Upper lobe of right lung (tissue), 1 donor: ENCODE measurements at regions not wholly inside any gene's neighbourhood (a gene's known extent, or its start where the extent isn't known, plus 50 kb on each side); places are given as distances from the start of the nearest gene placed in this dataset.

Source experiments
- ATAC-seq: fragments of 200-7000 bp; cut with Tn5 transposase; one replicate; pipeline ENCODE4 v1.9.1; 2020; ENCODE audit warnings: mild to moderate bottlenecking, moderate library complexity
- DNase-seq: peaks from one replicate; pipeline ENCODE4 v3.0.0-alpha.2; 2020
- H3K27ac ChIP-seq: fragments of 200-600 bp; one replicate; pipeline ENCODE4 v1.8.0; 2022
- H3K27me3 ChIP-seq: fragments of 200-600 bp; one replicate; pipeline ENCODE4 v1.8.0; 2022; ENCODE audit warnings: mild to moderate bottlenecking
- H3K36me3 ChIP-seq: fragments of 200-600 bp; one replicate; pipeline ENCODE4 v1.8.0; 2022
- H3K4me1 ChIP-seq: fragments of 200-600 bp; one replicate; pipeline ENCODE4 v1.8.0; 2022
- H3K4me3 ChIP-seq: fragments of 200-600 bp; one replicate; pipeline ENCODE4 v1.8.0; 2022; ENCODE audit warnings: mild to moderate bottlenecking
- H3K9me3 ChIP-seq: fragments of 200-600 bp; one replicate; pipeline ENCODE4 v1.8.0; 2022
- CTCF ChIP-seq: fragments of 200-600 bp; IDR thresholded peaks from one replicate; pipeline ENCODE4 v1.8.0; 2022; ENCODE audit warnings: antibody characterized with exemption
- intact Hi-C: fragments of 100-400 bp; cut with DNase I; formaldehyde crosslinking; loops from one replicate; pipeline ENCODE4 v1.11.0; 2022
- donor health status: DM: no; HTN: yes; CAD: no; lungs with severe emphysema.

- no peaks in the 10 kb centered on the region for H3K27me3 ChIP-seq
- H3K9me3 ChIP-seq = no peaks in the 10 kb centered on the region
- H3K4me3 ChIP-seq = no peak overlapping the region
- no peak overlapping the region for H3K27ac ChIP-seq
- no peaks in the 10 kb centered on the region for H3K36me3 ChIP-seq
- TF ChIP-seq CTCF = no peak
- no peaks in the 10 kb centered on the region for H3K4me1 ChIP-seq
- intact Hi-C loops = no loop called here
- ATAC-seq (no peak), DNase-seq (no peak)
Measured at GRCh38 chr16:6031567-6031966, 934.0 kb upstream of the EEF2KMT start.

DNA sequence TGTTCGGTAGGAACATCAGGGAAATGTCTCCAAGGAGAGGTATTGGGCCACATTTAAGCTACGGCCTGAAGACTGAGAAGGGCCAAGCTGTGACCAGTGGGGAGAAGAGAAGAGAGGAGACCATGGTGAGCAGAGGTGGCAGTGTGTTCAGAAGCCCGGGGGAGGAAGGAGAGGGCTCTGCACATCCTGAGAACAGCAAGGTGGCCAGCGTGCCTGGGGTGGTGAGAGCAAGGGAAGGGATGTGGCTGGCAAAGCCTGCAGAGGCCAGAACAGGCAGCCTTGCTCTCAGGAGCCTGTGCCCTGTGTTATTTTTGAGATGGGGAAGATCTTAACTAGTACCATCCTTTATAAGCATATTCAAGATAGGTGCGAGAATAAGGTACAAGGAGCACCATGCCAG, 933.5 kb upstream of the EEF2KMT start:
- no peaks in the 10 kb centered on the region for H3K9me3 ChIP-seq
- no peaks in the 10 kb centered on the region for H3K36me3 ChIP-seq
- H3K4me1 ChIP-seq = no peaks in the 10 kb centered on the region
- no peak for ATAC-seq
- no peak overlapping the region for H3K27ac ChIP-seq
- intact Hi-C loops = no loop called here
- H3K27me3 ChIP-seq = no peaks in the 10 kb centered on the region
- H3K4me3 ChIP-seq = no peak overlapping the region
- no peak for TF ChIP-seq CTCF
- no peak for DNase-seq

- TF ChIP-seq CTCF = no peak
- ATAC-seq = no peak
- intact Hi-C loops = no loop called here
- no peak overlapping the region for H3K27ac ChIP-seq
- no peaks in the 10 kb centered on the region for H3K36me3 ChIP-seq
- H3K27me3 ChIP-seq = no peaks in the 10 kb centered on the region
- no peak for DNase-seq
- H3K9me3 ChIP-seq = no peaks in the 10 kb centered on the region
- no peaks in the 10 kb centered on the region for H3K4me1 ChIP-seq
- no peak overlapping the region for H3K4me3 ChIP-seq
Measured at GRCh38 chr16:6027733-6028132, 930.1 kb upstream of the EEF2KMT start.

GRCh38 chr16:6023449-6023848, 925.9 kb upstream of the EEF2KMT start:
- no peaks in the 10 kb centered on the region for H3K36me3 ChIP-seq
- intact Hi-C loops = no loop called here

GRCh38 chr16:6021276-6021943, 923.8 kb upstream of the EEF2KMT start:
- no peak for DNase-seq
- H3K36me3 ChIP-seq = no peaks in the 10 kb centered on the region
- peaks cover 30% of the 10 kb centered on the region for H3K27me3 ChIP-seq
- no peak for ATAC-seq
- no peaks in the 10 kb centered on the region for H3K4me1 ChIP-seq
- intact Hi-C loops = no loop called here
- H3K9me3 ChIP-seq = no peaks in the 10 kb centered on the region
- no peak overlapping the region for H3K4me3 ChIP-seq
- no peak for TF ChIP-seq CTCF
- no peak overlapping the region for H3K27ac ChIP-seq

More at GRCh38 chr16:6023449-6023848, 925.9 kb upstream of the EEF2KMT start:
- DNase-seq (no peak), ATAC-seq (no peak)
- Histone ChIP-seq H3K4me1 (no peaks in the 10 kb centered on the region), H3K27ac (no peak overlapping the region), H3K27me3 (peaks cover 26% of the 10 kb centered on the region), H3K9me3 (no peaks in the 10 kb centered on the region), H3K4me3 (no peak overlapping the region)
- no peak for TF ChIP-seq CTCF
